NOMO-1 treated with dmso at 0.1 percent for 144 hours (cell line): ENCODE measurements at regions not wholly inside any gene's neighbourhood (a gene's known extent, or its start where the extent isn't known, plus 50 kb on each side); places are given as distances from the start of the nearest gene placed in this dataset.
A peak's percentile ranks its signal among the peaks of the same experiment; 100 is the strongest.

Experiments used
- DNase-seq: peaks from one replicate; lab custom pipeline; 2025; ENCODE audit not compliant: unreplicated experiment; lab: John Stamatoyannopoulos, UW

- DNase-seq, result no peak
These were observed 166.9 kb upstream of the LRIG3 start for GRCh38 chr12:59087077-59087673.

- no peak for DNase-seq
These were observed 165.8 kb upstream of the LRIG3 start for GRCh38 chr12:59086126-59086525.

DNA sequence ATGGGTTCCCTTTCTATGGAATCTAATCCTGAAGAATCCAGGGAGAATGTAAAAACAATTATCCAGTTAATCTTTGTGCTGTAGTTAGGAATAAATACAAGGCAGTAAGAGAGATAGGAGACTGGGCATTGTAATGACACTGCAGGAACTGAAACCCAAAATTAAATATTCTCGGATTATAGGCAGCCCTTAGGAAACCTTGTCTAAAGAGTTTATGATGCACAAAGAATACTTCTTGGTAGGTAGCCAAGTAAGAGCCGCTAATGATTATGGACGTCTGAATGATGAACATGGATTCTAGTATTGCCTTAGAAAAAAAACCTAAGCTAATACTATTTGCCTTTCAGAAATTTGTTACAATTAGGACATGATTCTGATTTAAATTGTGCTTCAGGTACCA, 165.4 kb upstream of the LRIG3 start:
- no peak for DNase-seq

DNA sequence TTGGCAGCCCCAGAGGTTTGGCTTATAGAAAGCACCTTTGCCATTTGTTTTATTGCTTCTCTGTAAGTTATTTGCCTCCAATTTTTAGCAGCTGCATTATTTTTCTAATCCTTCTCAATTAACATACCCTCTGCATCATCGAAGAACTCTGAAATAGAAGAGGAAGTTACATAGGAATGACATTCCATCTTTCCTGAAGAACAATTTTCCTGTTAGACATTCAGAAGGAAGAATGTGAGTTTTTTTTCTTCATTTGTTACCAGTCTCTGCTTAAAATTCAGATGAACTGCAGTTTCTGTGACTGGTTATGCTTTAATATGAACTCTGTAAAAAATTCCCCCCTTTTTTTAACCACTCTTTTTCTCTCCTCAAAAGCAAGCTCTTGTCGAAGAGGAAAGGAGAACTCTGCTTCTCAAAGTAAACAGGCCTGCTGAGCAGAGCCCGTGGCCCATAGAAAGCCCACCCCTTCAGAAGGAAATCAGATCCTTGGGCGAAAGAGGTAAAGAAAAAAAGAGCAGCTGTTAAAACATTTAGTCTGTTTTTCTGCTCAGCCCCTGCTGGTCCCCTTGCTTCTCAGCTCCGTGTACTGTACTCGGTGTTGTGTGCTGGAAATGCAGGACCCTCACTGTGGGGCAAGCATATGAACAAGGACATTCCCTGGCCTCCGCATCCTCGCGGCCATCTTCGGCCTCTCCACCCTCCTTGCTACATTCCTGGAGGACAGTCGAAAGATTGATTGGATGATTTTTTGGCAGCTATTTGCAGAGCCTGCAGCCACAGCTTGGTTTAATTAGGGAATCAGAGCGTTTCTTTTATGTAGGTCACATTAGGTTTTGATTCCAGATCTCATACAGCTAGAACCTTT, 164.4 kb upstream of the LRIG3 start:
- DNase-seq, result no peak

- no peak for DNase-seq
These were observed 162.6 kb upstream of the LRIG3 start for GRCh38 chr12:59082952-59083351.

DNA sequence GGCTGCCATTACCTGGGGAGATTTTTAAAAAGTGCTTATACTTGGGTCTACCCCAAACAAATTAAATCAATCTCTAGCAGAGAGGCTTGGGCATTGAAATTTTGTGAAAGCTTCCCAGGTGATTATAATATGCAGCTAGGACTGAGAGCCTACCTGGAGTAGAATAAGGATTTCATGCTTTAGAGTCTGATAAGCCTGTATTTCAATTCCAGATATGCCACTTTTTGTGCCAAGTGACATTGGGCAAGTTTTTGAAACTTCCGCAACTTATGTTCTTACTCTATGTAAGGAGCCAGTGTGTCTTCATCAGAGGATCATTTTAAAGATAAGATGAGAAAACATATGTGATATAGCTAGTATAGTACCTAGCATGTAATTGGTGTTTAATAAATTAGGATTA, 159.8 kb upstream of the LRIG3 start:
- DNase-seq, result no peak

GRCh38 chr12:59079472-59079871, 159.2 kb upstream of the LRIG3 start:
- DNase-seq, result no peak

GRCh38 chr12:59079002-59079401, 158.7 kb upstream of the LRIG3 start:
- DNase-seq, result peak; percentile 58

DNA sequence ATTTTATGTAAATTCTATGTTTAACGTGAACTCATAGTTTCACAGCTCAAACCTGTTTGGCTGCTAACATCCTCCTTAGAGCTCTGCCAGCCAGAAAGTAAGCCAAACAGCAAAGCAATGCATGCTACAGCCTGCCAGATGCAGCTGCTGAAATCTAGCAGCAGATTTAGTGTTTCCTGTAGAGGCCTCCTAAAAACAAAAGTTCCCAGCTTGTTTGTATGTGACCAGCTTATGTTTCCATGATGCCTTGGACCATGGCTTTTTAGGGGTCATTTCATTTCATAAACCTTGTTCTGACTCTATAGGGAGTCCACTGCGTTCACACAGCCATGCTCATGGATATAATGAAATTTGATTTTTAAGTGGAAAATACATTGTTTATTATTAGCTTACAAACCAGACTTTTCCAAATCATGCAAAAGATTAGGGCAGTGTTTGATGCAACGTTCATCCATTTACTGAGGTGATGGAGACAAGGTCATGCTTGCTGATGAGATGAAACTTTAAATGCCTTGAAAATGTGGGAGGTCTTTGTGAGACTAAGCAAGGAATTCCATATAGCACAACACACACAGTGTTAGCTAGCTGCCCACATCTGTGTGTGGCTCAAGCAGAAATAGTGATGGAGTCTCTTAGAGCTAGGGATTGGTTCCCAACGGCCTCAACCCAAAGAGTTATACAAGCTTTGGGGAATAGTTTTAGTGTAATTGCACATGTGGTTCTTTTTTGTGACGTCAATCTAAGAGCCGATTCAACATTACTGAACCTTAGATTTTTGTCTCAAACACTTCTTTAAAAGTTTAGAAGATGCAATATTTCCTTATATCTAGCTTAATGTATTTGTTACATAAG, 157.5 kb upstream of the LRIG3 start:
- no peak for DNase-seq

DNA sequence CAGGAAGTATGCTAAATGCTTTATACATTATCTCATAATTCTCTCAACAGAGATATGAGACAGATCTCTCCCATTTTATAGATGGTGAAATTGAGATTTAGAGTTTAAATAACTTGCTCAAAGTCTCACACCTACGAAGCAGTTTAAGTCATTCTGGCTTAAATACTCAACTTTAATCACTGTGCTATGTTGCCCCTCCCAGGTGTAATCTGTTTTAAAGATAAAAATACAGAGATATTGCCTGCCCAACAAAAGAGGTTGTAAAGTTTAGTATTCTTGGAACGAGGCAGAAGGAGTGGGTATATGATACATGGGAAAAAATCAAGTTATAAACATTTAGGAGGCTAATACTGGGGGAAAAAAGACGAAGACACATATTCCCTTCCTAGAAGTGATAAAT, 156.8 kb upstream of the LRIG3 start:
- DNase-seq, result no peak

GRCh38 chr12:59076622-59077021, 156.3 kb upstream of the LRIG3 start:
- DNase-seq, result no peak

DNA sequence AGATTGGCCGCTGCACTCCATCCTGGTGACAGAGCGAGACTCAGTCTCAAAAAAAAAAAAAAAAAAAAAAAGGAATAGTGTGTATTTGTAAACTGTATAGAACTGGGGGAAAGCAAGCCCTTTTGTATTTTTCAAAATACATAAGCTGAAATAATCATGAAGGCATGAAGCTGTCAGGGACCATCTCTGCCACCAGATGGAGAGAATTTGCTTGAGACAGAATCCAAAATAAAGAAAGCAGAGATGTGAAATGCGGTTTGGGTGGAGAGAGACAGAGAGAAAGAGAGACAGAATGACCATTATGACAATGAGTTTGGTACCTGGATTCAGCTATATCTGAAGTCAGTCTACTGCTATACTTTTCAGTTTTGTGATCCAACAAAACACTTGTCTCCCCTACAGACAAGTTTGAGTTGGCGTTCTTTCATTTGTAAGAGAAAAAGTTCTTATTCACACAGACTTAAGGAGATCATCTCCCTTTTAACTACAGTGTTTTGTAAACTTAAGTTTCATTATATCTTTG, 155.7 kb upstream of the LRIG3 start:
- DNase-seq, result no peak

DNA sequence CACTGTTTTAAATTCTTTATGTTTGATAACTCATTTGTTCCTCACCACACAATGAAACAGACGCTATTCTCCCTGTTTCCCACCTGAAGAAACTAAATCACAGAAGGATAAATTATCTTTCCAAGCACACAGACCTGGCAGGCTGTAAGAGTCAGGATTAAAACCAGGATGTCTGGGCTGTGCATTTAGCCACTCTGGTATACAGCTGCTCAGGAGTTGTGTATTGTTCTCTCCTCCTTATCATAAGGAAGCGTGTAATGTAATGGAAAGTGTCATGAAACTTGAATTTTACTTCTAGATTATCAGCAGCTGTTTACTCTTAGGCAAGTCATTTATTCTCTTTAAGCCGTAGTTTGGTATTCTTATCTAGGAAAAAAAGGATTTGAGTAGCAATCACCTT, 154.8 kb upstream of the LRIG3 start:
- DNase-seq, result no peak

DNA sequence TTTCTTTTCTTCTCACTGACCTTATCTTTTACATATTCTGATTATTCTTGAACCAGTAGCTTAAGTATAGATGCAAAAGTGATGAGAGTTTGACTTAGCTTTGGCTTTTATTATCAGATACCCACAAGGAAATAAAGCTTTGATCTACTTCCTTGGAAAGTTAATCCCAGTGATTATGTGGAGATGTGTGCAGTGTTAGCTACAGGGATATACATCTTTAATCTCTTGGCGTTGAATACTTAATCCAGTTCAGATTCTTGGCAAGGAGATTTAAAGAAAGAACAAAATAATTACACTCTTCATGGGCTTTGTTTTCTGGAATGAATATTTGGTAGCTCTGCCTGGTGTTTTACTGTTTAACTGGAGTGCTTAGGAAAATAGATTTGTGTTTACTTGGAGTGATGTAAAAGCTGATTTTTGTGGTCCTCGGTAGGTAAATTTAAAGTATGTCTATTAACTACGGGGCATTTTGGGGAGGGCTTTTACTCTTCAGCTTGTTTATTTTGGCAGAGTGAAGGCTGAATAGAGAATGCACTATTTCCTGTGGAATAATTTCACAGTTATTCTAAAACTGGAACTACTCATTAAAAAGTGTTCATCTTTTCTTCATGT, 150.1 kb upstream of the LRIG3 start:
- no peak for DNase-seq

GRCh38 chr12:59069516-59069915, 149.2 kb upstream of the LRIG3 start:
- no peak for DNase-seq

- DNase-seq, result no peak
These were observed 148.1 kb upstream of the LRIG3 start for GRCh38 chr12:59068436-59068835.

GRCh38 chr12:59067083-59067482, 146.8 kb upstream of the LRIG3 start:
- DNase-seq, result no peak

DNA sequence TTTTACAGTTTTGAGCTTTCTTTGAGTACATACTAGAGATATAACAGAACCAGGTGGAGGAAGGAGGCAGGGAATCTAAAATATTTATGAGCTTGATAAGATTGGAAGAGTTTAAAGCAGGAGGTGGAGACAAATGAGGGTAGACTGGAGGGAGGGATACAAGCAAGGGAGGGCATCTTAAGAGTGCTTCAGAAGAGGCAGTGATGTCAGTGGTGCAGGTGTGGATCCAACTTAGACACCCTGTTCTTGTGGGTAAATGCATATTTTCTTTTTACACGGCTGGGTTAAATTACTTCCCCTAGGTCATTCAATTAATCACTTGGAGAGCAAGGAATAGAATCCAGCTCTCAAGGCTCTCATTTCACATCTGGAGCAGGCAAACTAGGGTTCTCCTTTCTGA, 146.1 kb upstream of the LRIG3 start:
- no peak for DNase-seq

DNA sequence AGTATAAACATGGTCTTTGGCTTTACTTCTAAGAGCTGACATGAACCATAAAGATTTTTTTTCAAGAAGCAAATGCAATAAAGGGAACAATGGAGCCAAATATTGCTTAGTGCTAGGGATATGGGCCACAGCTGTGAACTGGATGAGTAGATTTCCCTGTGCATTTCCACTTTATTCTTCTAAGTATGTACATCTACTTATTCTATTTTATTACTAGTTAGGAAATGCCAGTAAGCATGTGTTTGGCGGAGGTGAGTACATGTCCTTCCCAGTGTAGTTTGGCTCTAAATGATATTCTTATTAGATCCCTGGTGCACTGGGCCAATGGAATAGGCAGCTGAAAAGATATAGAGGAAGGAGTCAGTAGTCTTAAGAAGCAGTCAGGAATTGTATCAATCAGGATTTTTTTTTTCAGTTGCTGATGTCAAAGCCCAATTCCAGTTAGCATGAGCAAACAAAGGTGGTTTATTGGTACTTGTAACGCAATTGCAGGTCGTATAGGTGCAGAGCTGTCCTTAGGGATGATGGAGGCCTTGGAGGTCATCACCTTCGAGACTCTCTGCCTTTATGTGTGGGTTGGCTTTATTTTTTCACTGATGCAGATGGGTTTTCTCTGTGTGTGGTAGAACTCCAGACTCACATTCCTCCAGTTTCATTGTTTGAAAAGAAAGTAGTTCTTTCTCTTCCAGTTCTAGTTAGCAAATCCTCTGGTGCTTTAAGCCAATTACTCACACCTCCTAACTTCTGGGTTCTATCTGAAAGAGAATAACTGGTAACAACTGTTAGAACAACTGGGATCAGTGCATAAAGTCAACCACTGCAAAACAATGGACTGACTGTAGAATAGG, 139.0 kb upstream of the LRIG3 start:
- DNase-seq, result no peak

DNA sequence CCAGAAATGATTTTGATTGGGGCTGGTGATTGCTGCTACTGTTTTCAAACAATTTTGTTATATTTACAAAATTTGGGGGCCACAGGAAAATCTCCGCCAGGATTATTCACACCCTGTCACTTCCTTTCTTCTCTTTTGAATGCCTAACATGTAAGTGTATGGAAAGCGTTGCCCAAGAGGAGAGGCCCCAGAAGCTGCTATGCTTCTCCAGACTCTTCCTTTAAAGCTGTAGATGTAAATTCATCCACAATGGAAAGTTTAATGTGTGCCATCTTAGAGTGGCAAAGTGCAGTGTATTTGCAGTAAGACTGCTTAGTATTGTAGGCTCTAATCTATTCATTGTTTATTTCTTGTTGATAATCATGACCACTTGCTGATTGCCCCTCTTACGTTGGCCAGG, 136.7 kb upstream of the LRIG3 start:
- no peak for DNase-seq
